ENCODE measurements at regions not wholly inside any gene's neighbourhood (a gene's known extent, or its start where the extent isn't known, plus 50 kb on each side); places are given as distances from the start of the nearest gene placed in this dataset.

GRCh38 chr3:24595796-24596195, 101.1 kb upstream of the THRB start:
- DNase-seq (ENCODE audit: low read depth in 2 of 2): no peak

- DNase-seq (ENCODE audit: low read depth in 2 of 2): no peak
These were observed 102.0 kb upstream of the THRB start for GRCh38 chr3:24596626-24597025.

- DNase-seq (ENCODE audit: low read depth in 2 of 2): peak; percentile 31 to 60
These were observed 104.2 kb upstream of the THRB start for GRCh38 chr3:24598695-24599470.

- DNase-seq (ENCODE audit: low read depth in 2 of 2): no peak
These were observed 106.7 kb upstream of the THRB start for GRCh38 chr3:24601066-24601939.

GRCh38 chr3:24604215-24604614, 109.6 kb upstream of the THRB start:
- DNase-seq (ENCODE audit: low read depth in 2 of 2): no peak

- no peak for DNase-seq (ENCODE audit: low read depth in 2 of 2)
These were observed 110.9 kb upstream of the THRB start for GRCh38 chr3:24605511-24606028.

GRCh38 chr3:24607281-24607680, 112.6 kb upstream of the THRB start:
- DNase-seq (ENCODE audit: low read depth in 2 of 2): no peak

GRCh38 chr3:24608701-24609390, 114.2 kb upstream of the THRB start:
- no peak for DNase-seq (ENCODE audit: low read depth in 2 of 2)

- DNase-seq (ENCODE audit: low read depth in 2 of 2): no peak
These were observed 119.7 kb upstream of the THRB start for GRCh38 chr3:24614359-24614758.

- no peak for DNase-seq (ENCODE audit: low read depth in 2 of 2)
These were observed 120.5 kb upstream of the THRB start for GRCh38 chr3:24615177-24615576.

GRCh38 chr3:24616110-24616829, 121.6 kb upstream of the THRB start:
- DNase-seq (ENCODE audit: low read depth in 2 of 2): no peak

- no peak for DNase-seq (ENCODE audit: low read depth in 2 of 2)
These were observed 127.5 kb upstream of the THRB start for GRCh38 chr3:24622138-24622537.

GRCh38 chr3:24622696-24623225, 128.1 kb upstream of the THRB start:
- DNase-seq (ENCODE audit: low read depth in 2 of 2): peak; percentile 6 to 41

GRCh38 chr3:24623657-24624056, 129.0 kb upstream of the THRB start:
- DNase-seq (ENCODE audit: low read depth in 2 of 2): no peak

GRCh38 chr3:24624938-24625681, 130.5 kb upstream of the THRB start:
- DNase-seq (ENCODE audit: low read depth in 2 of 2): no peak

GRCh38 chr3:24628523-24629258, 134.0 kb upstream of the THRB start:
- DNase-seq (ENCODE audit: low read depth in 2 of 2): no peak

GRCh38 chr3:24631481-24631880, 136.8 kb upstream of the THRB start:
- no peak for DNase-seq (ENCODE audit: low read depth in 2 of 2)

GRCh38 chr3:24639061-24639460, 144.4 kb upstream of the THRB start:
- no peak for DNase-seq (ENCODE audit: low read depth in 2 of 2)

- no peak for DNase-seq (ENCODE audit: low read depth in 2 of 2)
These were observed 145.1 kb upstream of the THRB start for GRCh38 chr3:24639481-24640329.

All from dermis microvascular lymphatic vessel endothelial cell (primary cell).